MM.1S (cell line): ENCODE measurements at regions not wholly inside any gene's neighbourhood (a gene's known extent, or its start where the extent isn't known, plus 50 kb on each side); places are given as distances from the start of the nearest gene placed in this dataset.

Source experiments
- DNase-seq: peaks from one replicate; pipeline ENCODE4 v3.0.0-alpha.2; 2015
- H2AFZ ChIP-seq: fragments of 300-600 bp; sonication (generic); 2 replicates; pipeline ENCODE4 v1.6.0; 2016; ENCODE audit warnings: antibody characterized with exemption, low read length
- H3F3A ChIP-seq: fragments of 300-600 bp; sonication (generic); 2 replicates; pipeline ENCODE4 v1.6.1; 2016; ENCODE audit warnings: mild to moderate bottlenecking, antibody characterized with exemption, low read length, moderate library complexity, mixed read lengths; ENCODE audit not compliant: insufficient read depth
- H3K27ac ChIP-seq: fragments of 300-600 bp; sonication (generic); 2 replicates; pipeline ENCODE4 v1.5.1; 2016; ENCODE audit warnings: mild to moderate bottlenecking, low read length
- H3K27me3 ChIP-seq: fragments of 300-600 bp; sonication (generic); replicated peaks from 2 replicates; pipeline ENCODE4 v1.6.0; 2016; ENCODE audit warnings: low read length; ENCODE audit not compliant: insufficient read depth
- H3K36me3 ChIP-seq: fragments of 300-600 bp; sonication (generic); replicated peaks from 2 replicates; pipeline ENCODE4 v1.6.1; 2016; ENCODE audit warnings: mild to moderate bottlenecking, low read length, mixed read lengths; ENCODE audit not compliant: insufficient read depth
- H3K4me1 ChIP-seq: fragments of 300-600 bp; sonication (generic); 2 replicates; pipeline ENCODE4 v1.6.1; 2016; ENCODE audit warnings: low read length, mixed read lengths
- H3K4me2 ChIP-seq: fragments of 300-600 bp; sonication (generic); 2 replicates; pipeline ENCODE4 v1.6.0; 2016; ENCODE audit warnings: low read depth, low read length
- H3K4me3 ChIP-seq: fragments of 300-600 bp; sonication (generic); 2 replicates; pipeline ENCODE4 v1.5.1; 2016; ENCODE audit warnings: low read length, mixed read lengths
- H3K79me2 ChIP-seq: fragments of 300-600 bp; sonication (generic); 2 replicates; pipeline ENCODE4 v1.6.1; 2016; ENCODE audit warnings: mixed run types, low read length, mixed read lengths
- H3K9ac ChIP-seq: fragments of 300-600 bp; sonication (generic); 2 replicates; pipeline ENCODE4 v1.6.1; 2016; ENCODE audit warnings: low read length, mixed read lengths
- H3K9me2 ChIP-seq: fragments of 300-600 bp; sonication (generic); replicated peaks from 2 replicates; pipeline ENCODE4 v1.6.1; 2016; ENCODE audit warnings: mild to moderate bottlenecking, low read length, mixed read lengths; ENCODE audit not compliant: insufficient read depth
- H3K9me3 ChIP-seq: fragments of 300-600 bp; sonication (generic); replicated peaks from 2 replicates; pipeline ENCODE4 v1.6.1; 2016; ENCODE audit warnings: mild to moderate bottlenecking, low read length, mixed read lengths; ENCODE audit not compliant: insufficient read depth
- H4K20me1 ChIP-seq: fragments of 300-600 bp; sonication (generic); 2 replicates; pipeline ENCODE4 v1.6.1; 2016; ENCODE audit warnings: mild to moderate bottlenecking, low read length, moderate library complexity, mixed read lengths; ENCODE audit not compliant: insufficient read depth
- EZH2 ChIP-seq: fragments of 300-600 bp; sonication (generic); optimal IDR thresholded peaks from 2 replicates; pipeline ENCODE3; 2017; ENCODE audit warnings: low read depth, mild to moderate bottlenecking, antibody characterized with exemption, low read length, mixed read lengths
- EZH2phosphoT487 ChIP-seq: fragments of 300-600 bp; sonication (generic); IDR thresholded peaks from 2 replicates; pipeline ENCODE4 v1.6.1; 2018; ENCODE audit warnings: antibody characterized with exemption, low read length
- TF ChIP-seq, protein P1 (sequence below): fragments of 300-600 bp; sonication (generic); IDR thresholded peaks from 2 replicates; pipeline ENCODE4 v1.5.1; 2016; ENCODE audit warnings: antibody characterized with exemption, low read length, mixed read lengths

DNA sequence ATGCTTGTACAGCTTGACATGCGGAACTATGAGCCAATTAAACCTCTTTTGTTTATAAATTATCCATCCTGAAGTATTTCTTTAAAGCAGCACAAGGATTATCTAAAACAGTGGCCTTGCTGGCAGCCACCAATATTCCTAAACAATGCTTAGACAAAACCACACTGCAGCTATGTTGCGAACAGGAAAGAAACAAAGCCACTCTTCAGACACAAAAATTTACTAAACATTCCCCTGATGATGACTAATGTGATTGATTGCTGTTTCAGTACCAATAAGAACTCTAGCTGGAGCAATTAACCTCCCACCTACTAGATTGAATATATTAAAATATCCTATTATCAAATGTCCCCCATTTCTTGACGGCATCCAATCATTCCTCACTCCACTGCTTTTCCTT lies 325.8 kb upstream of the REG3G start:
- TF ChIP-seq, protein P1, sequence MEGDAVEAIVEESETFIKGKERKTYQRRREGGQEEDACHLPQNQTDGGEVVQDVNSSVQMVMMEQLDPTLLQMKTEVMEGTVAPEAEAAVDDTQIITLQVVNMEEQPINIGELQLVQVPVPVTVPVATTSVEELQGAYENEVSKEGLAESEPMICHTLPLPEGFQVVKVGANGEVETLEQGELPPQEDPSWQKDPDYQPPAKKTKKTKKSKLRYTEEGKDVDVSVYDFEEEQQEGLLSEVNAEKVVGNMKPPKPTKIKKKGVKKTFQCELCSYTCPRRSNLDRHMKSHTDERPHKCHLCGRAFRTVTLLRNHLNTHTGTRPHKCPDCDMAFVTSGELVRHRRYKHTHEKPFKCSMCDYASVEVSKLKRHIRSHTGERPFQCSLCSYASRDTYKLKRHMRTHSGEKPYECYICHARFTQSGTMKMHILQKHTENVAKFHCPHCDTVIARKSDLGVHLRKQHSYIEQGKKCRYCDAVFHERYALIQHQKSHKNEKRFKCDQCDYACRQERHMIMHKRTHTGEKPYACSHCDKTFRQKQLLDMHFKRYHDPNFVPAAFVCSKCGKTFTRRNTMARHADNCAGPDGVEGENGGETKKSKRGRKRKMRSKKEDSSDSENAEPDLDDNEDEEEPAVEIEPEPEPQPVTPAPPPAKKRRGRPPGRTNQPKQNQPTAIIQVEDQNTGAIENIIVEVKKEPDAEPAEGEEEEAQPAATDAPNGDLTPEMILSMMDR = no peak
- TF ChIP-seq EZH2phosphoT487 = no peak
- TF ChIP-seq EZH2 = no peak
- Histone ChIP-seq H3K27ac (no peak overlapping the region), H3K79me2 (no peaks in the 10 kb centered on the region), H3K9ac (no peak overlapping the region), H2AFZ (no peak overlapping the region), H3K4me3 (no peak overlapping the region), H3K36me3 (no peaks in the 10 kb centered on the region), H4K20me1 (no peaks in the 10 kb centered on the region), H3F3A (no peaks in the 10 kb centered on the region), H3K27me3 (no peaks in the 10 kb centered on the region), H3K9me3 (no peaks in the 10 kb centered on the region), H3K4me1 (no peaks in the 10 kb centered on the region), H3K4me2 (no peak overlapping the region), H3K9me2 (no peaks in the 10 kb centered on the region)
- no peak for DNase-seq

DNA sequence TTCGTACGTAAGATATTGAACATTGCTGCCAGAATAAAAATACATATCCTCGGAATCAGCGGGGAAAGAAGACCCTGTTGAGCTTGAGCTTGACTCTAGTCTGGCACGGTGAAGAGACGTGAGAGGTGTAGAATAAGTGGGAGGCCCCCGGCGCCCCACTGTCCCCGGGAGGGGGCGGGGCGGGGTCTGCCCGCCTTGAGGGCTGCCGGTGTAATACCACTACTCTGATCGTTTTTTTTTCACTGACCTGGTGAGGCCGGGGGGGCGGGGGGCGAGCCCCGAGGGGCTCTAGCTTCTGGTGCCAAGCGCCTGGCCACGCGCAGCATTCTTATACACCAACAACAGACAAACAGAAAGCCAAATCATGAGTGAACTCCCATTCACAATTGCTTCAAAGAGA lies 324.0 kb upstream of the REG3G start:
- Histone ChIP-seq H3K9ac (no peak overlapping the region), H2AFZ (no peak overlapping the region), H3K4me2 (no peak overlapping the region), H3K79me2 (no peaks in the 10 kb centered on the region), H4K20me1 (no peaks in the 10 kb centered on the region), H3K9me3 (no peaks in the 10 kb centered on the region), H3K9me2 (no peaks in the 10 kb centered on the region), H3K4me3 (no peak overlapping the region), H3K4me1 (no peaks in the 10 kb centered on the region), H3K27me3 (no peaks in the 10 kb centered on the region), H3F3A (no peaks in the 10 kb centered on the region), H3K27ac (no peak overlapping the region), H3K36me3 (no peaks in the 10 kb centered on the region)
- no peak for DNase-seq
- TF ChIP-seq, protein P1 = no peak
- TF ChIP-seq EZH2phosphoT487 = no peak
- no peak for TF ChIP-seq EZH2

DNA sequence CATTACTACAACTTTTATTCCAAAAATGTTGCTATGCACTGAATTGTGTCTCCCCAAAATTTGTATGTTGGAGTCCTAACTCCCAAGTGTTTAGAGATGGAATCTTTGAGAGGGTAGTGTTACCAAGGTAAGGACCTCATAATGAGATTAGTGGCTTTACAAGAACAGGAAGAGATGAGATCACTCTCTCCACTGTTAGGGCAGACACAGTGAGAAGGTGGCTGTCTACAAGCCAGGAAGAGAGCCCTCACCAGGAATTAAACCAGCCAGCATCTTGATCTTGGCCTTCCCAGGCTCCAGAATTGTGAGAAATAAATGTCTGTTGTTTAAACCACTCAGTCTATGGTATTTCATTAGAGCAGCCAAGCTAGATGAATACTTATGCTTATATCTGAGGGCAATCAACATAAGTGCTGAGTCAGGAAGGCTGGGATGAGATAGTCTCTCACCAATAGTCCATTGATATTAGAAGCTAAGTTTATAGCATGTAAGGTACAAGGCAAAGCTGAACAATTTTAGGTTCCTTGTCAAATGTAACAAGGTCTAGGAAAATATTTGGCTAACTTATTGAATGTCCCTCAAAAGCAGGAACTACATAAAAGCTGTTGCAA lies 317.6 kb upstream of the REG3G start:
- no peak overlapping the region for H3K4me3 ChIP-seq
- no peaks in the 10 kb centered on the region for H3K9me2 ChIP-seq
- no peaks in the 10 kb centered on the region for H3K79me2 ChIP-seq
- no peaks in the 10 kb centered on the region for H3K9me3 ChIP-seq
- H3K4me1 ChIP-seq = no peaks in the 10 kb centered on the region
- no peak for TF ChIP-seq EZH2
- H3K4me2 ChIP-seq = no peak overlapping the region
- H2AFZ ChIP-seq = no peak overlapping the region
- no peak for DNase-seq
- H3K36me3 ChIP-seq = no peaks in the 10 kb centered on the region
- no peak overlapping the region for H3K27ac ChIP-seq
- H3K27me3 ChIP-seq = no peaks in the 10 kb centered on the region
- no peaks in the 10 kb centered on the region for H3F3A ChIP-seq
- H4K20me1 ChIP-seq = no peaks in the 10 kb centered on the region
- no peak overlapping the region for H3K9ac ChIP-seq

DNA sequence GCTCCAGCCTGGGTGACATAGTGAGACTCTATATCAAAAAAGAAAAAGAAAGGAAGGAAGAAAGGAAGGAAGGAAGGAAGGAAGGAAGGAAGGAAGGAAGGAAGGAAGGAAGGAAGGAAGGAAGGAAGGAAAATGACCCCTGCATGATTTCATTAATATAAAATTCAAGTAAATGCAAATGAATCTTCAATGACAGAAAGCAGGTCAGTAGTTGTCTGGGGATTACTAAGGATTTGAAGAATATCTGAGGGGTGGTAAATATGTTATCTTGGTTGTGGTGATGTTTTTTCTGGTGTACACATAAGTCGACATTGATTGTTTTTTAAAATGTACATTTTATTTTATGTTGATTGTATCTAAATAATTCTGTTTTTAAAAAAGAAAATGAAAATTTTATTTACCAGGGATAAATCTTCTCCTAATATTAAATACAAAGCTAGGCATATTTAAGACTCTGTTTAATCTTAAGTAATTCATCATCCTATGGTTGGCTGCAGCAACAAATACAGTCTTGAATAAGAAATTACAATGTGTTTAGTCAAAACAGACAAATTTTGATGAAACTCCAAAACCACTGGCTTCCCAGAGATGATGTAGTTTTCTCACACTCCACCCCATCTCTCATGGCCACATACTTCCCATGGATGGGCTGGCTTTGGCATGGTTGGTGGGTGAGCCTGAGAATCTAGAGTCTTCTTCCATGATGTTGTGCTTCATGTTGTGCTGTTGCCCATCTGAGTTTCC lies 314.7 kb upstream of the REG3G start:
- no peaks in the 10 kb centered on the region for H3K4me1 ChIP-seq
- no peaks in the 10 kb centered on the region for H4K20me1 ChIP-seq
- H3F3A ChIP-seq = no peaks in the 10 kb centered on the region
- no peak for DNase-seq
- H3K4me2 ChIP-seq = no peak overlapping the region
- H3K79me2 ChIP-seq = no peaks in the 10 kb centered on the region
- H3K27me3 ChIP-seq = no peaks in the 10 kb centered on the region
- H3K9me3 ChIP-seq = no peaks in the 10 kb centered on the region
- TF ChIP-seq, protein P1 = no peak
- H3K27ac ChIP-seq = no peak overlapping the region
- no peaks in the 10 kb centered on the region for H3K9me2 ChIP-seq
- H3K9ac ChIP-seq = no peak overlapping the region
- H2AFZ ChIP-seq = no peak overlapping the region
- no peak overlapping the region for H3K4me3 ChIP-seq
- H3K36me3 ChIP-seq = no peaks in the 10 kb centered on the region
